Mucosa of rectum (tissue), 2 donors: ENCODE measurements at regions not wholly inside any gene's neighbourhood (a gene's known extent, or its start where the extent isn't known, plus 50 kb on each side); places are given as distances from the start of the nearest gene placed in this dataset.
A peak's percentile ranks its signal among the peaks of the same experiment; 100 is the strongest.

ENCODE experiments used
- H3K27ac ChIP-seq, 2 donors: one replicate each; pipeline ENCODE4 v1.7.0; 2013; ENCODE audit warnings: inconsistent platforms in 2 of 2, low read depth in 2 of 2, low read length in 2 of 2
- H3K27me3 ChIP-seq, 2 donors: one replicate each; pipeline ENCODE4 v1.7.0; 2013; ENCODE audit warnings: low read length in 2 of 2; ENCODE audit not compliant: control insufficient read depth in 2 of 2, insufficient read depth in 2 of 2
- H3K36me3 ChIP-seq, 2 donors: one replicate each; pipeline ENCODE4 v1.7.0; 2013; ENCODE audit warnings: low read length in 2 of 2; ENCODE audit not compliant: control insufficient read depth in 2 of 2, insufficient read depth in 2 of 2
- H3K4me1 ChIP-seq, 2 donors: one replicate each; pipeline ENCODE4 v1.7.0; 2013; ENCODE audit warnings: low read length in 2 of 2, mild to moderate bottlenecking in 1 of 2; ENCODE audit not compliant: control insufficient read depth in 2 of 2, insufficient read depth in 2 of 2
- H3K4me3 ChIP-seq, 2 donors: one replicate each; pipeline ENCODE4 v1.7.0; 2013; ENCODE audit warnings: low read length in 2 of 2
- H3K9ac ChIP-seq, 2 donors: one replicate each; pipeline ENCODE4 v1.7.0; 2013; ENCODE audit warnings: low read length in 2 of 2, low read depth in 1 of 2, mild to moderate bottlenecking in 1 of 2
- H3K9me3 ChIP-seq, 2 donors: one replicate each; pipeline ENCODE4 v1.7.0; 2013; ENCODE audit warnings: low read length in 2 of 2; ENCODE audit not compliant: control insufficient read depth in 2 of 2
- donor health status: healthy.
- donor health status: Normal muscosa, but diverticular disease.

DNA sequence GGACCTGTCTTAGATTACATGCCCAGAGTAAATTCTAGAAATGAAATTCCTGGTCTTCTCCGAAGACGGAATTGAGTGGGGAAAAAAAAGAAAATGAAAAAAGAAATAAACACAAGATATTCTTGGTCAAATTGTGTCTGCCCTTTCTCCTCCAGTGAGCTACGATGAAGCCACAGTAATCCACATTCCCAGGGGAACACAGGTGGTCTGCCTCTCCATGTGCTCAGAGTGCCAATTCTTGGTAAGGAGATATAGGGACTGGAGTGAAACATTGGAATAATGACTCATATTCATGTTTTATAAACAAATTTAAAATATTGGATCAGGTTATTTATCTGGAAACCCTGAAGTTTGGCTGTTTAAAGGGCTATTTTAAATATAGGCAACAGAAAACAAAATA is 54.2 kb upstream of the MGST2 start:
- H3K36me3 ChIP-seq = no peaks in the 10 kb centered on the region
- no peaks in the 10 kb centered on the region for H3K9me3 ChIP-seq
- H3K4me1 ChIP-seq = peaks cover 0 to 2% of the 10 kb centered on the region in 2 donors
- H3K9ac ChIP-seq = no peak overlapping the region
- no peak overlapping the region for H3K4me3 ChIP-seq
- no peak overlapping the region for H3K27ac ChIP-seq
- H3K27me3 ChIP-seq = no peaks in the 10 kb centered on the region

GRCh38 chr4:139609647-139610046 is 53.6 kb upstream of the SETD7 start:
- Histone ChIP-seq H3K9ac (no peak overlapping the region), H3K4me1 (peaks cover 0 to 2% of the 10 kb centered on the region in 2 donors), H3K36me3 (no peaks in the 10 kb centered on the region), H3K27me3 (peaks cover 0 to 2% of the 10 kb centered on the region in 2 donors), H3K4me3 (no peak overlapping the region), H3K27ac (no peak overlapping the region), H3K9me3 (no peaks in the 10 kb centered on the region)

DNA sequence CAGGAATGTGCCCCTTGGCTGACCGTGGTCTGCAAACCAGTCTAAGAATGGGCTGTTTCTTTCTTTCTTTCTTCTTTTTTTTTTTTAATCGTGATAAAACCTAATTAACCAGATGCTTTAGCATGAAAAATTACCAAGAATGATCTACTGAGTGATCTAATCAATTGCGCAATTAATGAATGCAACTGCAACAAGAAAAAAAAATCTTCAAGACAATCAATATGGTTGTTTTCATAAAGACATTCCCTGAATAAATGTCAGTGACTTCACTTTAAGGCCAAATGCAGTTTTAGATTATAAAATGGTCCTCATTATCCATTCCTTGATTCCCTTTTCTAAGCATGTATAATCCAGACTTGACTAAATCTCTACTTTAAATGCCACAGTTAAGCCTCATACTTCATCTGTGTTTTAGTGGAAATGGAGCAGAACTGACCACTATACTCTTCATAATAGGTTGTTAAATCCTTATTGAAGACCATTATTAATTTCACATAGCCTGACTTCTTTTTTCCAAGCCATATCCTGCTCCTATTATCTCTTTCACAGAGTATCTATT is 51.6 kb upstream of the SETD7 start:
- Histone ChIP-seq H3K36me3 (no peaks in the 10 kb centered on the region), H3K4me3 (no peak overlapping the region), H3K27me3 (peaks cover 0 to 2% of the 10 kb centered on the region in 2 donors), H3K9ac (no peak overlapping the region), H3K27ac (no peak overlapping the region), H3K4me1 (peaks cover 0 to 2% of the 10 kb centered on the region in 2 donors), H3K9me3 (no peaks in the 10 kb centered on the region)

DNA sequence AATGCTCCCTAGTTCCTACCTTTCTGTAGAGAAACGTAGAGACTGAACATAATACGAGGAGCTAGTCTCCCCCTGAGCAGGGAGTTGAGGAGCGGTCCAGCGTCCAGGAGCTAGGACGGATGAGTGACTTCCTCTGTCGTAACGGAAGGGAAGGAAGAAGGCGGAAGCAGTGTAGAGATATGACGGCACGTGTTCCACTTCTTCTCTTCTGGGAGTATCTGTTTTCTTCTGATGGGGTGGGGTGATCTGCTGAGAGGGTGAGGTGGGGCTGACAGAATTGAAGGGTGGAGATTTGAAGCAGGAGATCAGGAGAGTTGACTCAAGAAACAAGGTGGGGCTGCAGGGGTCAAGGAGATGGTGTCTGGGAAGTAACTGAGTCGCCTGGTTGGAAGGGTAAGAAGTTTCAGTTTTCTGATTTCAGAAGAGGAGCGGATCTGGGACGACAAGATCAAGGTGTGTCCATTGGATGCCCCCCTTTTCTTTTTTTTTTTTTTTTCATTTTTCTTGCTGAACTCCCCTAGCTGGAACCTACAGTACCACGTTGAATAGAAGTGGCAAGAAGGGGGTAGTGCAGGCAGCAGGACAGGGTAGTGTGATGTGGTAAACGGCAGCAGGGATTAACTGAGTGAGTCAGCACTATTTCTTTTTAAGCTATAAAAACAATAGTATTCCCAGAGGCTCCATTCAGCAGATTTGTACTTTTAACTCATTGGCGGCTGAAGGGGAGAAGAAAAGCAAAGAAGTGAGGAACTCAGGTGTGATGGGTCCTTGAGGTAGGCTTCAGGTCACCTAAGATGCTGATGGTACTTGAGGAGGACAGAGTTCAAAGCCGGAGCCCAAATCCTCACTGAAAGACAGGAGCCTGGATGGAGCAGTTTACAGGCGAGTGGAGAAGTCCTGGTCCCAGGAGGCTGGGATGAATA is 50.8 kb upstream of the SETD7 start:
- H3K36me3 ChIP-seq = no peaks in the 10 kb centered on the region
- H3K9me3 ChIP-seq = no peaks in the 10 kb centered on the region
- H3K9ac ChIP-seq = no peak overlapping the region
- H3K4me1 ChIP-seq = peaks cover 0 to 2% of the 10 kb centered on the region in 2 donors
- no peak overlapping the region for H3K27ac ChIP-seq
- peaks cover 0 to 2% of the 10 kb centered on the region in 2 donors for H3K27me3 ChIP-seq
- peak overlapping the region in 1 of 2 donors; percentile 57 for H3K4me3 ChIP-seq

DNA sequence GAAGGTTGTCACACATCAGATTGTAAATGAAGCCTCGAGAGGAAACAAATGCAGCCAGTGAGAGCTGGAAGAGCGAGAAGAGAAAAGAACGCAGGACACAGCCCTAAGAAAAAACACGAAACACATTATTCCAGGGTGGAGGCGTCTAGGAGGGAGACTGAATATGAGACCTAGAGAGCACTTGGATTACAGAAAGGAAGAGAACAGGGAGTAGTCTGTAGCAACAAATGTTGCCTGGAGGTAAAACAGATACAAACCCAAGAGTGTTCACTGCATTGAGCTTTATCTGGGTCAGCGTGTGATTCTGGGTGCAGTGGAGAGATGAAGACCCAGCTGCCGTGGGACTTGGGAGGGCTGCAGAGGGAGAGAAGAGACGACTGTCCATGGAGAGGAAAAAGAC is 50.1 kb upstream of the SETD7 start:
- Histone ChIP-seq H3K27me3 (peaks cover 0 to 2% of the 10 kb centered on the region in 2 donors), H3K27ac (no peak overlapping the region), H3K4me1 (peaks cover 0 to 2% of the 10 kb centered on the region in 2 donors), H3K9me3 (no peaks in the 10 kb centered on the region), H3K36me3 (no peaks in the 10 kb centered on the region), H3K4me3 (peak overlapping the region in 1 of 2 donors; percentile 57), H3K9ac (no peak overlapping the region)
